Endodermal cell (in vitro differentiated cells): ENCODE measurements at regions not wholly inside any gene's neighbourhood (a gene's known extent, or its start where the extent isn't known, plus 50 kb on each side); places are given as distances from the start of the nearest gene placed in this dataset.

ENCODE experiments used
- DNase-seq: peaks from one replicate; pipeline ENCODE4 v3.0.0-alpha.2; 2017
- H3K27ac ChIP-seq: 2 replicates; pipeline ENCODE4 v1.5.1; 2013; ENCODE audit warnings: mild to moderate bottlenecking, low read depth, low read length, moderate library complexity
- H3K27me3 ChIP-seq: 2 replicates; pipeline ENCODE4 v1.6.1; 2013; ENCODE audit warnings: mild to moderate bottlenecking, low read length, moderate library complexity; ENCODE audit not compliant: insufficient read depth, control insufficient read depth, poor library complexity, severe bottlenecking
- H3K36me3 ChIP-seq: 2 replicates; pipeline ENCODE4 v1.7.0; 2013; ENCODE audit warnings: mild to moderate bottlenecking, low read length, moderate library complexity; ENCODE audit not compliant: control insufficient read depth, insufficient read depth
- H3K4me1 ChIP-seq: one replicate; pipeline ENCODE4 v1.7.0; 2013; ENCODE audit warnings: low read length; ENCODE audit not compliant: control insufficient read depth, insufficient read depth
- H3K4me3 ChIP-seq: 2 replicates; pipeline ENCODE4 v1.5.1; 2013; ENCODE audit warnings: mild to moderate bottlenecking, low read length, moderate library complexity
- H3K9ac ChIP-seq: 2 replicates; pipeline ENCODE4 v1.6.1; 2013; ENCODE audit warnings: mild to moderate bottlenecking, low read length, moderate library complexity; ENCODE audit not compliant: poor library complexity, severe bottlenecking; ENCODE audit errors: extremely low read depth
- H3K9me3 ChIP-seq: 2 replicates; pipeline ENCODE4 v1.6.1; 2013; ENCODE audit warnings: mild to moderate bottlenecking, low read length, moderate library complexity; ENCODE audit not compliant: control insufficient read depth
- H3K27ac Mint-ChIP-seq: 2 replicates; pipeline ENCODE4 v1.8.0; 2020; ENCODE audit warnings: mixed read lengths
- H3K27me3 Mint-ChIP-seq: 2 replicates; pipeline ENCODE4 v1.8.0; 2021; ENCODE audit warnings: mild to moderate bottlenecking, mixed read lengths; ENCODE audit not compliant: insufficient read depth
- H3K36me3 Mint-ChIP-seq: 2 replicates; pipeline ENCODE4 v1.8.0; 2020; ENCODE audit warnings: low read depth, mixed read lengths
- H3K4me1 Mint-ChIP-seq: 2 replicates; pipeline ENCODE4 v1.8.0; 2020; ENCODE audit warnings: mixed read lengths
- H3K4me3 Mint-ChIP-seq: 2 replicates; pipeline ENCODE4 v1.8.0; 2020; ENCODE audit warnings: mild to moderate bottlenecking, moderate library complexity, mixed read lengths
- H3K9me3 Mint-ChIP-seq: 2 replicates; pipeline ENCODE4 v1.8.0; 2020; ENCODE audit warnings: mild to moderate bottlenecking, mixed read lengths
- WGBS, 2 experiments: methylation state at CpG; one replicate each; pipeline versions ENCODE4 v1.1.5 to v1.1.7; 2013; ENCODE audit warnings: missing lambda C conversion rate in 2 of 2, mixed read lengths in 1 of 2; ENCODE audit not compliant: insufficient coverage in 1 of 2, insufficient read length in 1 of 2; 5-methylcytosine and 5-hydroxymethylcytosine counted together
- TF ChIP-seq, protein P1 (sequence below): fragments of 200-600 bp; sonication (generic); conservative IDR thresholded peaks from 2 replicates; pipeline ENCODE4 v1.5.0; 2021; ENCODE audit warnings: antibody characterized with exemption, mild to moderate bottlenecking

- no peak for DNase-seq
- no peaks in the 10 kb centered on the region for H3K4me1 ChIP-seq
- H3K4me1 Mint-ChIP-seq: peaks cover 3% of the 10 kb centered on the region
- H3K27me3 Mint-ChIP-seq: no peaks in the 10 kb centered on the region
- H3K4me3 ChIP-seq: no peak overlapping the region
- H3K36me3 ChIP-seq: no peaks in the 10 kb centered on the region
- H3K36me3 Mint-ChIP-seq: no peaks in the 10 kb centered on the region
- H3K27ac Mint-ChIP-seq: no peak overlapping the region
- WGBS, 2 experiments: 72 to 82% methylated on average over 6 to 7 of the region's 7 CpGs
- no peaks in the 10 kb centered on the region for H3K9me3 ChIP-seq
- H3K4me3 Mint-ChIP-seq: no peak overlapping the region
- no peaks in the 10 kb centered on the region for H3K27me3 ChIP-seq
- H3K27ac ChIP-seq: no peak overlapping the region
- TF ChIP-seq, protein P1, sequence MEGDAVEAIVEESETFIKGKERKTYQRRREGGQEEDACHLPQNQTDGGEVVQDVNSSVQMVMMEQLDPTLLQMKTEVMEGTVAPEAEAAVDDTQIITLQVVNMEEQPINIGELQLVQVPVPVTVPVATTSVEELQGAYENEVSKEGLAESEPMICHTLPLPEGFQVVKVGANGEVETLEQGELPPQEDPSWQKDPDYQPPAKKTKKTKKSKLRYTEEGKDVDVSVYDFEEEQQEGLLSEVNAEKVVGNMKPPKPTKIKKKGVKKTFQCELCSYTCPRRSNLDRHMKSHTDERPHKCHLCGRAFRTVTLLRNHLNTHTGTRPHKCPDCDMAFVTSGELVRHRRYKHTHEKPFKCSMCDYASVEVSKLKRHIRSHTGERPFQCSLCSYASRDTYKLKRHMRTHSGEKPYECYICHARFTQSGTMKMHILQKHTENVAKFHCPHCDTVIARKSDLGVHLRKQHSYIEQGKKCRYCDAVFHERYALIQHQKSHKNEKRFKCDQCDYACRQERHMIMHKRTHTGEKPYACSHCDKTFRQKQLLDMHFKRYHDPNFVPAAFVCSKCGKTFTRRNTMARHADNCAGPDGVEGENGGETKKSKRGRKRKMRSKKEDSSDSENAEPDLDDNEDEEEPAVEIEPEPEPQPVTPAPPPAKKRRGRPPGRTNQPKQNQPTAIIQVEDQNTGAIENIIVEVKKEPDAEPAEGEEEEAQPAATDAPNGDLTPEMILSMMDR: no peak
- no peak overlapping the region for H3K9ac ChIP-seq
- peaks cover 1% of the 10 kb centered on the region for H3K9me3 Mint-ChIP-seq
Observed at GRCh38 chr6:37576336-37576737, 76.6 kb upstream of the CCDC167 start.

DNA sequence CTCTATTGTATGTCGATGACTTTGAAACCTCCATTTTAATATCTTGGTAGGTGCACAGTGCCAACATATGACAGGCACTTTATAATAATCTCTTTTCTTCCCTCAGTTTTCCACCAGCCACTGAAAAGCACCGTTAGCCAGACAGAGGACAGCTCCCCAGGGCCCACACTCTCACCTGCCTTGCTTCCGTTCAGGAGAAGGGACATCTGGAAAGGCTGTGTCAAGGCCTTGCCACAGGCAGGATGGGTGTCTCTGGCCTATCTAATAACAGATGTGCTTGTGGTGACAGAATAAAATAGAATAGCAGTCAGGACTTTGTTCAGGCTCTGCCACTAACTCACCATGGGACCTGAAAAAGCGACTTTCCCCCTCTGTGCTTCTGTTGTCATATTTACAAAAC, 75.5 kb upstream of the CCDC167 start:
- H3K9me3 Mint-ChIP-seq: no peaks in the 10 kb centered on the region
- peaks cover 5% of the 10 kb centered on the region for H3K27me3 Mint-ChIP-seq
- H3K4me3 Mint-ChIP-seq: no peak overlapping the region
- peaks cover 3% of the 10 kb centered on the region for H3K4me1 Mint-ChIP-seq
- TF ChIP-seq, protein P1: no peak
- peaks cover 5% of the 10 kb centered on the region for H3K4me1 ChIP-seq
- H3K27ac ChIP-seq: no peak overlapping the region
- DNase-seq: no peak
- H3K4me3 ChIP-seq: no peak overlapping the region
- no peak overlapping the region for H3K9ac ChIP-seq
- H3K9me3 ChIP-seq: no peaks in the 10 kb centered on the region
- H3K27me3 ChIP-seq: no peaks in the 10 kb centered on the region
- no peaks in the 10 kb centered on the region for H3K36me3 Mint-ChIP-seq
- H3K27ac Mint-ChIP-seq: no peak overlapping the region
- no peaks in the 10 kb centered on the region for H3K36me3 ChIP-seq
- 91 to 94% methylated on average over 3 to 4 of the region's 4 CpGs for WGBS, 2 experiments

DNA sequence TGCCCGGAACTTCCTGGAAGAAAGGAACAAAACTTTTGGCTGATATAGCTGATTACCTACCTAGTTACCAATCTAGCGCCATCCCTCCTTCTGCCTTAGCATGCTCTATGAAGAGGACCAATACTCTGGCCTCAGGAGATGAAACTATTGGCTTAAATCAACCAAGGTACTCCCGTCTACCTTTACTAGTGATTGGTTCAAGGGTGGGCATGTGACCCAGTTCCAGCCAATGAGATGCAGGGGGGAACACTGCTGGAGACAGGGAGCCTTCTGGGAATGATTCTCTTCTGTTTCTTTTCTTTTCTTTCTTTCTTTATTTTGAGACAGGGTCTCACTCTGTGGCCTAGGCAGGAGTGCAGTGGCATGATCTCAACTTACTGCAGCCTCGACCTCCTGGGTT, 72.6 kb upstream of the CCDC167 start:
- DNase-seq: no peak
- Histone ChIP-seq H3K36me3 (no peaks in the 10 kb centered on the region), H3K27me3 (no peaks in the 10 kb centered on the region), H3K4me1 (peaks cover 5% of the 10 kb centered on the region), H3K9me3 (no peaks in the 10 kb centered on the region), H3K9ac (no peak overlapping the region), H3K27ac (no peak overlapping the region), H3K4me3 (no peak overlapping the region)
- Mint-ChIP-seq H3K9me3 (no peaks in the 10 kb centered on the region), H3K36me3 (no peaks in the 10 kb centered on the region), H3K4me3 (no peak overlapping the region), H3K27me3 (peaks cover 6% of the 10 kb centered on the region), H3K4me1 (peaks cover 5% of the 10 kb centered on the region), H3K27ac (no peak overlapping the region)
- WGBS, 2 experiments: 98 to 100% methylated on average over 3 to 4 of the region's 4 CpGs
- TF ChIP-seq, protein P1: no peak
